Gastroesophageal sphincter (tissue), 4 donors: ENCODE measurements at regions not wholly inside any gene's neighbourhood (a gene's known extent, or its start where the extent isn't known, plus 50 kb on each side); places are given as distances from the start of the nearest gene placed in this dataset.

Experiments
- ATAC-seq: fragments of 150-250 bp; one replicate; pipeline ENCODE4 v1.9.1; 2016; ENCODE audit warnings: mild to moderate bottlenecking, moderate library complexity
- H3K27ac ChIP-seq, 4 donors: fragments of 200-600 bp; sonication (generic) in 3 of 4; 1 replicate in 3 of 4; 2 replicates in 1 of 4; pipeline ENCODE4 v1.5.1; 2016 to 2019
- H3K27me3 ChIP-seq: fragments of 200-600 bp; sonication (generic); one replicate; pipeline ENCODE4 v1.5.1; 2019
- H3K36me3 ChIP-seq, 2 donors: fragments of 200-600 bp; sonication (generic); one replicate each; pipeline ENCODE4 v1.5.1; 2019; ENCODE audit warnings: control low read depth in 1 of 2
- H3K4me1 ChIP-seq, 3 donors: fragments of 200-600 bp; sonication (generic); 1 replicate in 2 of 3; 2 replicates in 1 of 3; pipeline ENCODE4 v1.5.1; 2016 to 2019; ENCODE audit warnings: control low read depth in 2 of 3
- H3K4me3 ChIP-seq, 2 donors: fragments of 200-600 bp; sonication (generic); one replicate each; pipeline ENCODE4 v1.5.1; 2019; ENCODE audit warnings: mild to moderate bottlenecking in 1 of 2, moderate library complexity in 1 of 2
- H3K9me3 ChIP-seq, 3 donors: fragments of 200-600 bp; sonication (generic); one replicate each; pipeline ENCODE4 v1.5.1; 2017 to 2019; ENCODE audit warnings: control low read depth in 2 of 3
- EP300 ChIP-seq: sonication (generic); formaldehyde crosslinking; IDR thresholded peaks from one replicate; pipeline ENCODE4 v1.6.1; 2017; ENCODE audit warnings: antibody characterized with exemption, mild to moderate bottlenecking
- POLR2A ChIP-seq, 2 donors: fragments of 450-650 bp; IDR thresholded peaks; one replicate each; pipeline ENCODE4 v1.6.1; 2017; ENCODE audit warnings: antibody characterized with exemption in 2 of 2, mild to moderate bottlenecking in 2 of 2, moderate library complexity in 1 of 2
- POLR2AphosphoS5 ChIP-seq: sonication (generic); formaldehyde crosslinking; IDR thresholded peaks from one replicate; pipeline ENCODE4 v1.6.1; 2017; ENCODE audit warnings: antibody characterized with exemption
- WGBS, 2 donors: methylation state at CpG; one replicate each; pipeline ENCODE4 v1.1.5; 2018; ENCODE audit warnings: low coverage in 1 of 2; 5-methylcytosine and 5-hydroxymethylcytosine counted together
- TF ChIP-seq, protein P1 (sequence below), 4 experiments: fragments of 200-600 bp in 2 of 4; fragments of 450-650 bp in 2 of 4; sonication (generic) in 1 of 4; IDR thresholded peaks; one replicate each; pipeline ENCODE4 v1.5.1; 2017 to 2019; ENCODE audit warnings: antibody characterized with exemption in 4 of 4, mild to moderate bottlenecking in 2 of 4, moderate library complexity in 2 of 4

DNA sequence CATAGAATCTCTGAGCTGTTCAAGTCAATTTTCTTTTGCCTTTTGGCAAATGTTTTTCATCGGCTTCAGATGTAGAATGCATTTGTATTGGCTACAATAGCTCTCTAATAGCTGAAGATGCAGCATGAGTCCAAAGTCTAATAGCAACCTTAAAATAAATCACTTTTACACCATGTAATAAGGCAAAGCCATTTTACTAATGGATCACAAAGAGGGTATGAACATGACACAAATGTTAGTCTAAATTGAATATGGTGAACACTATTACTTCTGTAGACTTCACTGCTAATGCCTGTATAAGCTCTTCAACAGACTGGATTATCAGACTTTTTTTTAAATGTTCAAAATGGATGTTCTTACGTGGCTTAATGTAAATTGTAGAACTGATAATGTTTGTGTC is 645.3 kb downstream of the TLL1 start:
- 84 to 89% methylated on average over 2 of the region's 2 CpGs for WGBS, 2 donors
- ATAC-seq: no peak
- H3K36me3 ChIP-seq: no peaks in the 10 kb centered on the region
- no peaks in the 10 kb centered on the region for H3K9me3 ChIP-seq
- no peaks in the 10 kb centered on the region for H3K4me1 ChIP-seq
- H3K27ac ChIP-seq: no peak overlapping the region
- no peak overlapping the region for H3K4me3 ChIP-seq
- no peaks in the 10 kb centered on the region for H3K27me3 ChIP-seq
- TF ChIP-seq POLR2AphosphoS5 (no peak), EP300 (no peak), POLR2A (IDR thresholded peaks at IDR 0.05) (no peak)
- TF ChIP-seq, protein P1, sequence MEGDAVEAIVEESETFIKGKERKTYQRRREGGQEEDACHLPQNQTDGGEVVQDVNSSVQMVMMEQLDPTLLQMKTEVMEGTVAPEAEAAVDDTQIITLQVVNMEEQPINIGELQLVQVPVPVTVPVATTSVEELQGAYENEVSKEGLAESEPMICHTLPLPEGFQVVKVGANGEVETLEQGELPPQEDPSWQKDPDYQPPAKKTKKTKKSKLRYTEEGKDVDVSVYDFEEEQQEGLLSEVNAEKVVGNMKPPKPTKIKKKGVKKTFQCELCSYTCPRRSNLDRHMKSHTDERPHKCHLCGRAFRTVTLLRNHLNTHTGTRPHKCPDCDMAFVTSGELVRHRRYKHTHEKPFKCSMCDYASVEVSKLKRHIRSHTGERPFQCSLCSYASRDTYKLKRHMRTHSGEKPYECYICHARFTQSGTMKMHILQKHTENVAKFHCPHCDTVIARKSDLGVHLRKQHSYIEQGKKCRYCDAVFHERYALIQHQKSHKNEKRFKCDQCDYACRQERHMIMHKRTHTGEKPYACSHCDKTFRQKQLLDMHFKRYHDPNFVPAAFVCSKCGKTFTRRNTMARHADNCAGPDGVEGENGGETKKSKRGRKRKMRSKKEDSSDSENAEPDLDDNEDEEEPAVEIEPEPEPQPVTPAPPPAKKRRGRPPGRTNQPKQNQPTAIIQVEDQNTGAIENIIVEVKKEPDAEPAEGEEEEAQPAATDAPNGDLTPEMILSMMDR (IDR thresholded peaks at IDR 0.05): no peak

DNA sequence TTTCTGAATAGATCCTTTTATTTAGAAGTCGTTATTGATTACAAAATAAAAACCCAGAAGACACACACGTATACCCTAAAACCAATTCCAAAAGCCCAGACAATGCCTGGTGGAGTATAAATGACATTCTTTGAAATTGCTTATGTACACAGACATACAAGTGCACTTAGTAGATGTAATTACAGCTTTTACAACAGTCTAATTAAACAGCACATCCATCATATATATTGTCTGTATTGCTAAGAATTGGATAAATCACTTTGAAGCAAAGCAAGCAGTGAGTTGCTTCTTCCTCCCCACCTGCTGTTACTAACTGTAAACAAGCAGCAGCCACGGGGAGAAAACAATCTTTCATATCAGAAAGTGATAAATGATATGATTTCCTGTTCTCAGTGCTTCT is 645.7 kb downstream of the TLL1 start:
- Histone ChIP-seq H3K27me3 (no peaks in the 10 kb centered on the region), H3K36me3 (no peaks in the 10 kb centered on the region), H3K4me1 (no peaks in the 10 kb centered on the region), H3K27ac (no peak overlapping the region), H3K4me3 (no peak overlapping the region), H3K9me3 (no peaks in the 10 kb centered on the region)
- 33 to 60% methylated on average over 3 of the region's 3 CpGs for WGBS, 2 donors
- no peak for ATAC-seq
- TF ChIP-seq, protein P1 (IDR thresholded peaks at IDR 0.05): no peak
- TF ChIP-seq POLR2AphosphoS5 (no peak), EP300 (no peak), POLR2A (IDR thresholded peaks at IDR 0.05) (no peak)

DNA sequence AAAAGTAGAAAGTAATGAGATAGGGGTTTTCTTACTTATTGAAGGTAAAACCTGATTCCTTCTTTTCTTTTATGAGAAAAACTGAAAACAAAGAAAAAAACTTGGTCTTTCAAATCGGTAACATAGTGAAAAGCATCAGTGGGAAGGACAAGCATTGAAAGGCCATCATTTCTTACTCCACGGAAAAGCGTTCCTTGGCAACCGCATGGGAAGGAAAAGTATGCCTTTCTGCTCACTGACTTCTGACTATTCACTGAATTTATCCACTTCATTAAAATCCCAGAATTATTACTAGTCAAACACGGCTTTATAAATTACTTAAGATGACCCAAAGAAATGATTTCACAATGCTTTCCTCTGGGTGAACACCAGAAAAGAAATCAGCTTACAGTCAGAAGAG is 646.7 kb downstream of the TLL1 start:
- Histone ChIP-seq H3K4me1 (no peaks in the 10 kb centered on the region), H3K4me3 (no peak overlapping the region), H3K36me3 (no peaks in the 10 kb centered on the region), H3K27ac (no peak overlapping the region), H3K9me3 (no peaks in the 10 kb centered on the region), H3K27me3 (no peaks in the 10 kb centered on the region)
- ATAC-seq: no peak
- WGBS, 2 donors: 80 to 89% methylated on average over 5 of the region's 5 CpGs
- TF ChIP-seq POLR2A (IDR thresholded peaks at IDR 0.05): no peak
- TF ChIP-seq POLR2AphosphoS5: no peak
- TF ChIP-seq, protein P1 (IDR thresholded peaks at IDR 0.05): no peak
- no peak for TF ChIP-seq EP300

DNA sequence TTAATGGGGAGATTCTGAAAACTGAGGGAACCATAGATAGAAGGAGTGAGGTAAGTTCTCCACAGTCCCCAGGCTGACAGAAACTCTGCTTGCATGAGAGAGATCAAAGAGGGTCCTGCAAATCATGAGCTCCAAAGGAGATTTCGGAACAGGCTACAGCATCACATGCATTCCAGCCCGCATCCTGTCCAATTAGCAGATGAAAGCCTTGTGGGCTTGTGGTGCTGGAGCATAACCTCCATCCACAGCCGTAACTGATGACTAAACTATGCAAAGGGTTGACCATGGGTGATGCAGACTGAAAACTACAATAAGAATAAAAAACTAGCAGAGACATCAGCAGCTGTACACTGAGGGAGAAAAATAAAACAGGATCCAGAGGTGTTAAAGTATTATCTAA is 654.5 kb downstream of the TLL1 start:
- ATAC-seq: no peak
- Histone ChIP-seq H3K9me3 (no peaks in the 10 kb centered on the region), H3K27ac (no peak overlapping the region), H3K4me3 (no peak overlapping the region), H3K27me3 (no peaks in the 10 kb centered on the region), H3K4me1 (no peaks in the 10 kb centered on the region), H3K36me3 (no peaks in the 10 kb centered on the region)
- no peak for TF ChIP-seq POLR2A (IDR thresholded peaks at IDR 0.05)
- TF ChIP-seq, protein P1 (IDR thresholded peaks at IDR 0.05): no peak
- TF ChIP-seq EP300: no peak
- TF ChIP-seq POLR2AphosphoS5: no peak
- WGBS, 2 donors: 63 to 75% methylated on average over 1 to 3 of the region's 3 CpGs

DNA sequence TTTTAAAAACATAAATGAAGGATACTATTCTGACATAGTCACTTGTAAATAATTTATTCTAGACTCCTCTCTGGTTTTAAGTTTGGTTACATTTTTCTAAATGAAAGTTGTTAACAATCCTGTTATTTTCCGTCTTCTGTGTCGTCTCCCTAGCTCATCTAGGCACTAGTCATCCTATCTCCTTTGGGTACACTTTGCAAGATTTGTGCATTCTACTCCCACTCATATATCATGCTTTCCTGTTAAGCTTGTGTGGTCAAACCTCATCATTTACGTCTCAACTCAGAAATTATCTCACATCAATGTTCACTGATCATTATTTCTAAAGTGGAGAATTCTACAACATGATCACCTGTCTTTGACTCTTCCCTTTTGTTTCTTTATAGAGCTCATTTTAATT is 658.7 kb downstream of the TLL1 start:
- no peak for TF ChIP-seq POLR2A (IDR thresholded peaks at IDR 0.05)
- no peak for TF ChIP-seq EP300
- no peak for TF ChIP-seq POLR2AphosphoS5
- TF ChIP-seq, protein P1 (IDR thresholded peaks at IDR 0.05): no peak
- Histone ChIP-seq H3K36me3 (no peaks in the 10 kb centered on the region), H3K27me3 (no peaks in the 10 kb centered on the region), H3K4me3 (no peak overlapping the region), H3K27ac (no peak overlapping the region), H3K4me1 (no peaks in the 10 kb centered on the region), H3K9me3 (no peaks in the 10 kb centered on the region)
- WGBS, 2 donors: 39 to 85% methylated on average over 3 of the region's 3 CpGs
- no peak for ATAC-seq
